ENCODE measurements at regions not wholly inside any gene's neighbourhood (a gene's known extent, or its start where the extent isn't known, plus 50 kb on each side); places are given as distances from the start of the nearest gene placed in this dataset.

- 74% methylated on average over 2 of the region's 2 CpGs for WGBS
- Histone ChIP-seq H3K4me3 (ENCODE audit: low read depth in 1 of 3, low read length in 3 of 3) (no peak overlapping the region), H3K27me3 (ENCODE audit: control insufficient read depth in 4 of 4, insufficient read depth in 4 of 4, low read length in 3 of 4) (no peaks in the 10 kb centered on the region), H3K9me3 (ENCODE audit: control insufficient read depth in 4 of 4, low read length in 3 of 4) (no peaks in the 10 kb centered on the region), H3K9ac (ENCODE audit: low read depth in 1 of 2, low read length in 2 of 2) (no peak overlapping the region), H3K4me1 (ENCODE audit: control insufficient read depth in 4 of 4, insufficient read depth in 4 of 4, low read length in 3 of 4) (no peaks in the 10 kb centered on the region), H3K36me3 (ENCODE audit: control insufficient read depth in 4 of 4, insufficient read depth in 3 of 4, low read depth in 1 of 4, low read length in 3 of 4) (no peaks in the 10 kb centered on the region), H3K27ac (ENCODE audit: low read depth in 1 of 2, low read length in 2 of 2) (no peak overlapping the region)
- no peak for DNase-seq (ENCODE audit: low spot score)
- TF ChIP-seq FOXA1 (IDR thresholded peaks at IDR 0.05): no peak
- TF ChIP-seq SP1 (IDR thresholded peaks at IDR 0.05): no peak
Measured at GRCh38 chr5:125848751-125849150, 574.5 kb upstream of the GRAMD2B start.

- Histone ChIP-seq H3K9ac (ENCODE audit: low read depth in 1 of 2, low read length in 2 of 2) (no peak overlapping the region), H3K36me3 (ENCODE audit: control insufficient read depth in 4 of 4, insufficient read depth in 3 of 4, low read depth in 1 of 4, low read length in 3 of 4) (no peaks in the 10 kb centered on the region), H3K9me3 (ENCODE audit: control insufficient read depth in 4 of 4, low read length in 3 of 4) (no peaks in the 10 kb centered on the region), H3K27ac (ENCODE audit: low read depth in 1 of 2, low read length in 2 of 2) (no peak overlapping the region), H3K4me3 (ENCODE audit: low read depth in 1 of 3, low read length in 3 of 3) (no peak overlapping the region), H3K27me3 (ENCODE audit: control insufficient read depth in 4 of 4, insufficient read depth in 4 of 4, low read length in 3 of 4) (no peaks in the 10 kb centered on the region), H3K4me1 (ENCODE audit: control insufficient read depth in 4 of 4, insufficient read depth in 4 of 4, low read length in 3 of 4) (no peaks in the 10 kb centered on the region)
- TF ChIP-seq EGR1 (IDR thresholded peaks at IDR 0.05; ENCODE audit: low read depth in 2 of 2) (no peak), ZBTB33 (IDR thresholded peaks at IDR 0.05) (no peak), MAX (IDR thresholded peaks at IDR 0.05) (no peak)
- WGBS: 46% methylated on average over 3 of the region's 3 CpGs
- no peak for DNase-seq (ENCODE audit: low spot score)
Measured at GRCh38 chr5:125856949-125857348, 566.3 kb upstream of the GRAMD2B start.

- H3K9me3 ChIP-seq (ENCODE audit: control insufficient read depth in 4 of 4, low read length in 3 of 4): no peaks in the 10 kb centered on the region
- WGBS: 86% methylated on average over 2 of the region's 2 CpGs
Measured at GRCh38 chr5:125863579-125863978, 559.6 kb upstream of the GRAMD2B start.

More at GRCh38 chr5:125863579-125863978, 559.6 kb upstream of the GRAMD2B start:
- Histone ChIP-seq H3K4me3 (ENCODE audit: low read depth in 1 of 3, low read length in 3 of 3) (no peak overlapping the region), H3K4me1 (ENCODE audit: control insufficient read depth in 4 of 4, insufficient read depth in 4 of 4, low read length in 3 of 4) (no peaks in the 10 kb centered on the region), H3K27ac (ENCODE audit: low read depth in 1 of 2, low read length in 2 of 2) (no peak overlapping the region), H3K27me3 (ENCODE audit: control insufficient read depth in 4 of 4, insufficient read depth in 4 of 4, low read length in 3 of 4) (no peaks in the 10 kb centered on the region), H3K36me3 (ENCODE audit: control insufficient read depth in 4 of 4, insufficient read depth in 3 of 4, low read depth in 1 of 4, low read length in 3 of 4) (no peaks in the 10 kb centered on the region), H3K9ac (ENCODE audit: low read depth in 1 of 2, low read length in 2 of 2) (no peak overlapping the region)
- TF ChIP-seq REST (IDR thresholded peaks at IDR 0.05): no peak
- TF ChIP-seq NR2F2 (IDR thresholded peaks at IDR 0.05): no peak
- TF ChIP-seq MAX (IDR thresholded peaks at IDR 0.05): no peak
- no peak for TF ChIP-seq GABPA (IDR thresholded peaks at IDR 0.05 in 1 of 2, conservative IDR thresholded peaks at IDR 0.05 in 1 of 2)
- no peak for TF ChIP-seq TAF1 (conservative IDR thresholded peaks at IDR 0.05)
- TF ChIP-seq JUND (IDR thresholded peaks at IDR 0.05): no peak
- TF ChIP-seq ZBTB33 (IDR thresholded peaks at IDR 0.05): no peak
- no peak for DNase-seq (ENCODE audit: low spot score)

Data from liver (tissue), 7 donors.